B cell (primary cell): ENCODE measurements at regions not wholly inside any gene's neighbourhood (a gene's known extent, or its start where the extent isn't known, plus 50 kb on each side); places are given as distances from the start of the nearest gene placed in this dataset.
"Not testable (repeated sequence)": the region's sequence is repeated elsewhere in the genome, so short reads cannot be mapped to it uniquely, and the experiment has no call there.

Experiments
- EZH2 ChIP-seq: IDR thresholded peaks from 2 replicates; pipeline ENCODE4 v1.6.1; 2012; ENCODE audit warnings: borderline replicate concordance, low read depth, mild to moderate bottlenecking, moderate library complexity, low read length; ENCODE audit not compliant: insufficient read depth, poor library complexity, severe bottlenecking
- TF ChIP-seq, protein P1 (sequence below): fragments of 200-600 bp; IDR thresholded peaks from one replicate; pipeline ENCODE4 v1.8.0; 2022; ENCODE audit warnings: antibody characterized with exemption, mild to moderate bottlenecking

DNA sequence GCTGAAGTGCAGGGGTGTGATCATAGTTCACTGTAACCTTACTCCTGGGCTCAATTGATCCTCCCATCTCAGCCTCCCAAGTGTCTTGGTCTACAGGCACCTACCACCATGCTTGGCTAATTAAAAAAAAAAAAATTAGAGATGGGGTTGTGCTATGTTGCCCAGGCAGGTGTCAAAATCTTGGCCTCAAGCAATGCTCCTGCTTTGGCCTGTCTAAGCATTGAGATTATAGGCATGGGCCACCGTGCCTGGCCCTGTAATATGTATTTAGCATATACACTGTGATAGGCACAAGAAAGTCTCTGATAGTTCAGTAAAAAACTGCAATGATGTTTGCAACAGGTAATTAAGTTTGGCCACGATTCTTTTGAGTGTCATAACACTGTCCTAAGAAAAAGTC is 1658.4 kb downstream of the SPATA31A7 start:
- TF ChIP-seq, protein P1, sequence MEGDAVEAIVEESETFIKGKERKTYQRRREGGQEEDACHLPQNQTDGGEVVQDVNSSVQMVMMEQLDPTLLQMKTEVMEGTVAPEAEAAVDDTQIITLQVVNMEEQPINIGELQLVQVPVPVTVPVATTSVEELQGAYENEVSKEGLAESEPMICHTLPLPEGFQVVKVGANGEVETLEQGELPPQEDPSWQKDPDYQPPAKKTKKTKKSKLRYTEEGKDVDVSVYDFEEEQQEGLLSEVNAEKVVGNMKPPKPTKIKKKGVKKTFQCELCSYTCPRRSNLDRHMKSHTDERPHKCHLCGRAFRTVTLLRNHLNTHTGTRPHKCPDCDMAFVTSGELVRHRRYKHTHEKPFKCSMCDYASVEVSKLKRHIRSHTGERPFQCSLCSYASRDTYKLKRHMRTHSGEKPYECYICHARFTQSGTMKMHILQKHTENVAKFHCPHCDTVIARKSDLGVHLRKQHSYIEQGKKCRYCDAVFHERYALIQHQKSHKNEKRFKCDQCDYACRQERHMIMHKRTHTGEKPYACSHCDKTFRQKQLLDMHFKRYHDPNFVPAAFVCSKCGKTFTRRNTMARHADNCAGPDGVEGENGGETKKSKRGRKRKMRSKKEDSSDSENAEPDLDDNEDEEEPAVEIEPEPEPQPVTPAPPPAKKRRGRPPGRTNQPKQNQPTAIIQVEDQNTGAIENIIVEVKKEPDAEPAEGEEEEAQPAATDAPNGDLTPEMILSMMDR = not testable (repeated sequence)
- not testable (repeated sequence) for TF ChIP-seq EZH2
